ENCODE measurements at regions not wholly inside any gene's neighbourhood (a gene's known extent, or its start where the extent isn't known, plus 50 kb on each side); places are given as distances from the start of the nearest gene placed in this dataset.

GRCh38 chr10:71040343-71040742 lies 152.0 kb upstream of the PCBD1 start:
- no peak overlapping the region for H3K27ac ChIP-seq
- TF ChIP-seq ZFX (IDR thresholded peaks at IDR 0.05; ENCODE audit: borderline replicate concordance) (no peak), CTCF (IDR thresholded peaks at IDR 0.05) (no peak)

GRCh38 chr10:71040846-71041605 lies 152.7 kb upstream of the PCBD1 start:
- no peak for TF ChIP-seq ZFX (IDR thresholded peaks at IDR 0.05; ENCODE audit: borderline replicate concordance)
- no peak for TF ChIP-seq CTCF (IDR thresholded peaks at IDR 0.05)
- H3K27ac ChIP-seq, result no peak overlapping the region

- no peak for TF ChIP-seq CTCF (IDR thresholded peaks at IDR 0.05)
- no peak for TF ChIP-seq ZFX (IDR thresholded peaks at IDR 0.05; ENCODE audit: borderline replicate concordance)
- H3K27ac ChIP-seq, result no peak overlapping the region
Measured at GRCh38 chr10:71042216-71042615, 153.9 kb upstream of the PCBD1 start.

GRCh38 chr10:71042699-71043098 lies 154.3 kb upstream of the PCBD1 start:
- TF ChIP-seq ZFX (IDR thresholded peaks at IDR 0.05; ENCODE audit: borderline replicate concordance), result no peak
- TF ChIP-seq CTCF (IDR thresholded peaks at IDR 0.05), result no peak

GRCh38 chr10:71043858-71044257 lies 155.5 kb upstream of the PCBD1 start:
- TF ChIP-seq CTCF (IDR thresholded peaks at IDR 0.05) (no peak), ZFX (IDR thresholded peaks at IDR 0.05; ENCODE audit: borderline replicate concordance) (no peak)
- no peak overlapping the region for H3K27ac ChIP-seq

More at GRCh38 chr10:71042699-71043098, 154.3 kb upstream of the PCBD1 start:
- no peak overlapping the region for H3K27ac ChIP-seq

GRCh38 chr10:71044720-71045119 lies 156.4 kb upstream of the PCBD1 start:
- no peak overlapping the region for H3K27ac ChIP-seq

More at GRCh38 chr10:71044720-71045119, 156.4 kb upstream of the PCBD1 start:
- TF ChIP-seq CTCF (IDR thresholded peaks at IDR 0.05) (no peak), ZFX (IDR thresholded peaks at IDR 0.05; ENCODE audit: borderline replicate concordance) (no peak)
